NT2/D1 (cell line): ENCODE measurements at regions not wholly inside any gene's neighbourhood (a gene's known extent, or its start where the extent isn't known, plus 50 kb on each side); places are given as distances from the start of the nearest gene placed in this dataset.

Experiments
- DNase-seq: peaks from one replicate; pipeline ENCODE4 v3.0.0-alpha.2; 2011; ENCODE audit warnings: low read depth, low spot score
- H3K27me3 ChIP-seq: 2 replicates; pipeline ENCODE4 v1.6.0; 2011; ENCODE audit warnings: mild to moderate bottlenecking; ENCODE audit not compliant: insufficient read length, insufficient read depth
- H3K36me3 ChIP-seq: 2 replicates; pipeline ENCODE4 v1.6.1; 2011; ENCODE audit warnings: mild to moderate bottlenecking, low read length, mixed read lengths; ENCODE audit not compliant: insufficient read depth, insufficient read length
- H3K4me1 ChIP-seq: 2 replicates; pipeline ENCODE4 v1.5.1; 2011; ENCODE audit not compliant: insufficient read depth, insufficient read length
- H3K4me3 ChIP-seq: 2 replicates; pipeline ENCODE4 v1.5.1; 2011; ENCODE audit warnings: low read depth; ENCODE audit not compliant: insufficient read length
- H3K9ac ChIP-seq: 2 replicates; pipeline ENCODE4 v1.6.0; 2011; ENCODE audit warnings: low read depth; ENCODE audit not compliant: insufficient read length
- H3K9me3 ChIP-seq: 2 replicates; pipeline ENCODE4 v1.5.1; 2011; ENCODE audit warnings: mild to moderate bottlenecking, low read length; ENCODE audit not compliant: insufficient read depth
- SUZ12 ChIP-seq: IDR thresholded peaks from 2 replicates; pipeline ENCODE4 v1.6.1; 2011; ENCODE audit not compliant: insufficient read length, insufficient read depth; ENCODE audit errors: extremely low read depth
- YY1 ChIP-seq: IDR thresholded peaks from 2 replicates; pipeline ENCODE4 v1.6.1; 2011; ENCODE audit not compliant: insufficient read length, insufficient read depth
- ZNF274 ChIP-seq: IDR thresholded peaks from 2 replicates; pipeline ENCODE4 v1.6.1; 2011; ENCODE audit warnings: mild to moderate bottlenecking, low read depth, low read length

GRCh38 chr13:72657379-72657778 is 70.0 kb downstream of the MZT1 start:
- H3K9ac ChIP-seq = no peak overlapping the region
- TF ChIP-seq ZNF274 (no peak), YY1 (no peak), SUZ12 (no peak)
- H3K9me3 ChIP-seq = no peaks in the 10 kb centered on the region
- no peaks in the 10 kb centered on the region for H3K27me3 ChIP-seq
- H3K4me3 ChIP-seq = no peak overlapping the region
- no peaks in the 10 kb centered on the region for H3K36me3 ChIP-seq
- no peak for DNase-seq
- H3K4me1 ChIP-seq = no peaks in the 10 kb centered on the region

- no peaks in the 10 kb centered on the region for H3K4me1 ChIP-seq
- H3K4me3 ChIP-seq = no peak overlapping the region
- H3K27me3 ChIP-seq = no peaks in the 10 kb centered on the region
- H3K9ac ChIP-seq = no peak overlapping the region
- no peaks in the 10 kb centered on the region for H3K36me3 ChIP-seq
- TF ChIP-seq ZNF274 = no peak
- TF ChIP-seq SUZ12 = no peak
- TF ChIP-seq YY1 = no peak
- no peaks in the 10 kb centered on the region for H3K9me3 ChIP-seq
- DNase-seq = no peak
These were observed 71.1 kb downstream of the MZT1 start for GRCh38 chr13:72656357-72656756.

- H3K9me3 ChIP-seq = no peaks in the 10 kb centered on the region
- H3K4me3 ChIP-seq = no peak overlapping the region
- no peaks in the 10 kb centered on the region for H3K4me1 ChIP-seq
- no peaks in the 10 kb centered on the region for H3K27me3 ChIP-seq
- H3K36me3 ChIP-seq = no peaks in the 10 kb centered on the region
- no peak for DNase-seq
- TF ChIP-seq SUZ12 (no peak), YY1 (no peak), ZNF274 (no peak)
- H3K9ac ChIP-seq = no peak overlapping the region
These were observed 73.9 kb downstream of the MZT1 start for GRCh38 chr13:72653506-72653905.

GRCh38 chr13:72652681-72653080 is 74.7 kb downstream of the MZT1 start:
- Histone ChIP-seq H3K27me3 (no peaks in the 10 kb centered on the region), H3K4me3 (no peak overlapping the region), H3K9me3 (no peaks in the 10 kb centered on the region), H3K4me1 (no peaks in the 10 kb centered on the region), H3K9ac (no peak overlapping the region), H3K36me3 (no peaks in the 10 kb centered on the region)
- no peak for DNase-seq
- TF ChIP-seq YY1 = no peak

- DNase-seq = no peak
- Histone ChIP-seq H3K27me3 (no peaks in the 10 kb centered on the region), H3K36me3 (no peaks in the 10 kb centered on the region), H3K4me1 (no peaks in the 10 kb centered on the region), H3K9ac (no peak overlapping the region), H3K9me3 (no peaks in the 10 kb centered on the region), H3K4me3 (no peak overlapping the region)
- TF ChIP-seq ZNF274 (no peak), YY1 (no peak), SUZ12 (no peak)
These were observed 76.3 kb downstream of the MZT1 start for GRCh38 chr13:72651144-72651543.

GRCh38 chr13:72650051-72650700 is 77.3 kb downstream of the MZT1 start:
- no peak for DNase-seq
- Histone ChIP-seq H3K4me3 (no peak overlapping the region), H3K4me1 (no peaks in the 10 kb centered on the region), H3K9ac (no peak overlapping the region), H3K27me3 (no peaks in the 10 kb centered on the region), H3K9me3 (no peaks in the 10 kb centered on the region), H3K36me3 (no peaks in the 10 kb centered on the region)
- no peak for TF ChIP-seq ZNF274
- TF ChIP-seq SUZ12 = no peak
- no peak for TF ChIP-seq YY1

GRCh38 chr13:72648513-72649065 is 78.8 kb downstream of the MZT1 start:
- H3K27me3 ChIP-seq = no peaks in the 10 kb centered on the region
- no peaks in the 10 kb centered on the region for H3K4me1 ChIP-seq
- H3K9ac ChIP-seq = no peak overlapping the region
- H3K9me3 ChIP-seq = no peaks in the 10 kb centered on the region
- no peak for DNase-seq
- H3K36me3 ChIP-seq = no peaks in the 10 kb centered on the region
- TF ChIP-seq YY1 = no peak
- TF ChIP-seq ZNF274 = no peak
- H3K4me3 ChIP-seq = no peak overlapping the region
